Left ventricle myocardium superior (tissue), 1 donor: ENCODE measurements at regions not wholly inside any gene's neighbourhood (a gene's known extent, or its start where the extent isn't known, plus 50 kb on each side); places are given as distances from the start of the nearest gene placed in this dataset.
"Not testable (repeated sequence)": the region's sequence is repeated elsewhere in the genome, so short reads cannot be mapped to it uniquely, and the experiment has no call there.

Experiments
- ATAC-seq: fragments of 200-7000 bp; cut with Tn5 transposase; one replicate; pipeline ENCODE4 v1.9.1; 2020; ENCODE audit warnings: mild to moderate bottlenecking, moderate library complexity
- DNase-seq: peaks from one replicate; pipeline ENCODE4 v3.0.0-alpha.2; 2020
- intact Hi-C: fragments of 100-400 bp; cut with micrococcal nuclease; formaldehyde crosslinking; loops from one replicate; pipeline ENCODE4 v1.11.0; 2022
- donor health status: DM: no; HTN: yes; CAD: no; lungs with severe emphysema.

DNA sequence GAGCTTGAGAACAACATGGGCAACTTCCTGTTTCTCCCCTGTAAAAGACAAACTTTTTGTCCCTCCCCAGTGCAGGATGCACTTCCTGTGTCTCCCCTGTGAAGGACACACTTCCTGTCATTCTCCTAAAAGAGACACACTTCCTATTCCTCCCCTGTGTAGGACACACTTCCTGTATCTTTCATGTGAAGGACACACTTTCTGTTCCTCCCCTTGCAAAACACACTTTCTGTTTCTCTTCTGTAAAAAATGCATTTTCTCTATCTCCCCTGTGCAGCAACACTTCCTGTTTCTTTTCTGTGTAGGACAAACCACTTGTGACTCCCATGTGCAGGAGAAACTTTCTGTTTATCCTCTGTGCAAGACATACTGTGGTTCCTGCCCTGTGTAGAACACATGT is 488.6 kb upstream of the USP9Y start:
- ATAC-seq, result no peak
- no peak for DNase-seq
- intact Hi-C loops, result no loop called here

GRCh38 chrY:12215564-12216022 is 485.4 kb upstream of the USP9Y start:
- no peak for DNase-seq
- intact Hi-C loops, result no loop called here
- ATAC-seq, result no peak

DNA sequence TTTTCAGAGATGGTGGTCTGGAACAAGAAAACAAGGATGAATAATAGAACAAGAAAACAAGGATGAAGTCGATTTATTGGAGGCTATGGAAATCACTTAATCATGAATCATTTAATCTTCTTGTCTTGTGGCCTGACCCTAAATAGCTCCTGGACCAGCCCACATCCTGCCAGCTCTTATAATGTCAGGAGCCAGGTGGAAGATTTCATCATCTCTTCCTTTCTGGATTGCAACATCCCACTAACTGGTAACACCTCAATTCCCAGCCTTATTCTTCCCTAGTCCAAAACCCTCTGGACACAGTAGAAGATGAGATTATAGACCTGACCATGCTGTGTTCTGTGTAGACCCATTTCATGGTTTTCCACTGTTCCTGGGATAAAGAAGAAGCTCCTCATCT is 470.1 kb upstream of the USP9Y start:
- intact Hi-C loops, result no loop called here
- ATAC-seq (no peak), DNase-seq (no peak)

GRCh38 chrY:12236399-12236798 is 464.6 kb upstream of the USP9Y start:
- intact Hi-C loops, result no loop called here
- DNase-seq, result no peak
- no peak for ATAC-seq

- DNase-seq, intact Hi-C loops, ATAC-seq: not testable (repeated sequence)
Observed at GRCh38 chrY:12240326-12240725, 460.7 kb upstream of the USP9Y start.

GRCh38 chrY:12244146-12244545 is 456.9 kb upstream of the USP9Y start:
- DNase-seq (no peak), ATAC-seq (no peak)
- intact Hi-C loops, result no loop called here

DNA sequence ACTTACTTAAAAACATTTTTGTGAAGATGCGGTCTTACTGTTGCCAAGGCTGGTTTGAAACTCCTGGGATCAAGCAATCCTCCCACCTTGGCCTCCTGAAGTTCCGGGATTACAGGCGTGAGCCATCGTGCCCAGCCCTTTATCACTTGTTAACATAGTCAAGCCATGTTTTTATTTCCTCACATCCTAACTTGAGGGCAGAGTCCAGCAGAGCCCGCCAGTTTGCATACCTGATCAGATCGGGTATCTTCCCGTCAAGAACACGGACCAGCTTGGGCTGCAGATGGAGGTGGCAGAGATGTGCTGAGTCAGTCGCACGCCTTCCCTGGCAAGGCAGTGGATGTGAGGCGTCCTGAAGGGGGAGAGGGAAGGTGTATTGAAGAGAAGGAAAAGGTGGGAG is 447.3 kb upstream of the USP9Y start:
- intact Hi-C loops, result no loop called here
- DNase-seq (no peak), ATAC-seq (no peak)

DNA sequence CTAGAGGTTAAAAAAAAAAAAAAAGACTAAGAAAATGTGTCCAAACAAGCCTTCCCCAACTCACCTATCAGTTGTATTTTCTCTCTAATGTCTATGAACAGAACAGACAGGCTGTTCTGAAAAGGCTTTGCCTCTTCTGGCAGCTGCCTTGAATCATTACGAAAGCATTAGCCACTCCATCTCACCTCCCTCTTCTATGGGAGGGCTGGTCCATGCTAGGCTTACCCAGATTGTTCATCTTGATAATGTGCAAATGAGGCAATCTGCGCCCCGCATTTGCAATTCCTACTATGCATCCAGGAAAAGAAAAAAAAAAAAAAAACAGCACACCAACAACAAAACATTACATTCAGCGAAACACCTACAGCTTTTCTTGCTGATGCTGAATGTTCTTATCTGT is 429.9 kb upstream of the USP9Y start:
- ATAC-seq (no peak), DNase-seq (no peak)
- intact Hi-C loops, result no loop called here

GRCh38 chrY:12285608-12286007 is 415.4 kb upstream of the USP9Y start:
- intact Hi-C loops, result no loop called here
- ATAC-seq, result no peak
- no peak for DNase-seq

DNA sequence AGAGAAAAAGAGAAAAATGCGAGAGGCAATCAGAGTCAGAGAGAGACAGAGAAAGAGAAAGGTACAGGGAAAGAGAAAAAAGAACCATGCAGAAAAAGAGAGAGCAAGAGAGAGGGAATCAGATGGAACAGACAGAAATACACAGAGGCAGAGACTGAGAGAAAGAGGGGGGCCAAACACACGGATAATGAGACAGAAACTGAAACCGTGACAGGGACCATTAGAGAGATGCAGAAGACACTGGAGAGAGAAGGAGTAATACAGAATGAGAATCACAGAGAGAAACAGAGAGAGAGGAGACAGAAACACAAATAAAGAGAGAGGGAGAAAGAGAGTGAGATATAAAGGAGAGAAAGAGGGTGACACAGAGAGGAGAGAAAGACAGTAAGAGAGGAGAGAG is 412.1 kb upstream of the USP9Y start:
- intact Hi-C loops, result no loop called here
- ATAC-seq, result no peak
- no peak for DNase-seq

- DNase-seq (no peak), ATAC-seq (no peak)
- intact Hi-C loops, result no loop called here
Observed at GRCh38 chrY:12289415-12289814, 411.6 kb upstream of the USP9Y start.

GRCh38 chrY:12292542-12292941 is 408.5 kb upstream of the USP9Y start:
- ATAC-seq (no peak), DNase-seq (no peak)
- intact Hi-C loops, result no loop called here

- DNase-seq (no peak), ATAC-seq (no peak)
- intact Hi-C loops, result no loop called here
Observed at GRCh38 chrY:12296460-12296859, 404.6 kb upstream of the USP9Y start.

- intact Hi-C loops, DNase-seq, ATAC-seq: not testable (repeated sequence)
Observed at GRCh38 chrY:12299796-12300195, 401.2 kb upstream of the USP9Y start.

GRCh38 chrY:12303464-12303863 is 397.6 kb upstream of the USP9Y start:
- intact Hi-C loops, result no loop called here
- DNase-seq, result no peak
- no peak for ATAC-seq

DNA sequence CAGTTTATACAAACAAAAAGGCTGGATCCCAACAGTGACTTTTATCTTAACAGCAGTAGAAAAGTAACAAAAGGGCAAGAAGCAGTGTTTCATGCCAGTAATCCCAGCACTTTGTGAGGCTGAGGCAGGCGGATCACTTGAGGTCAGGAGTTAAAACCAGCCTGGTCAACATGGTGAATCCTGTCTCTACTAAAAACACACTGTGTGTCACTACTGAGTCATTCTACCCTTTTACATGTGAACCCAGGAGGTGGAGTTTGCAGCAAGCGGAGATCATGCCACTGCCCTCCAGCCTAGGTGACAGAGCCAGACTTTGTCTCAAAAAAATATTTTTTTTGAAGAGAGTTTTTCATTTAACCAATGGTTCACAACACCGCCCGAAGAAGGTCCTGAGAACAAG is 395.6 kb upstream of the USP9Y start:
- DNase-seq (no peak), ATAC-seq (no peak)
- intact Hi-C loops, result no loop called here

DNA sequence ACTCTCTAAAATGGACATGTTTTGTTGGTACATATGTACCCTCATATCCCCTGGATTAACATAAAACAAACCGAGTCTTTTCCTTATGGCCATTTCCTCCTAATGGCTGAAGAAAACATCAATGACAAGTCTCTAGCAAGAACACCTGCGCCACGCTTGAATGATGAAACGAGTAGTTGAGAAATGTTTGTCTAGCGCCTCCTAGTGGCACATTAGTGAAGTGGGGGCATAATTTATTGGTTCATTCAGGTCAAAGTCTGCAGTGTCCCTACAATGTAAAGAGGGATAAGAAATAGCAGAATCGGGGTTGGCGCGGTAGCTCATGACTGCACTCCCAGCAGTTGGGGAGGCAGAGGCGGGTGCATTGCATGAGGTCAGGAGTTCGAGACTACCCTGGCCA is 391.8 kb upstream of the USP9Y start:
- DNase-seq (no peak), ATAC-seq (no peak)
- intact Hi-C loops, result no loop called here

GRCh38 chrY:12310832-12311231 is 390.2 kb upstream of the USP9Y start:
- ATAC-seq, result no peak
- no peak for DNase-seq
- intact Hi-C loops, result no loop called here

- intact Hi-C loops, result no loop called here
- DNase-seq, result peak; percentile 24
- peak; percentile 57 for ATAC-seq
Observed at GRCh38 chrY:12327751-12328150, 373.3 kb upstream of the USP9Y start.

GRCh38 chrY:12331917-12332316 is 369.1 kb upstream of the USP9Y start:
- intact Hi-C loops, DNase-seq, ATAC-seq: not testable (repeated sequence)

DNA sequence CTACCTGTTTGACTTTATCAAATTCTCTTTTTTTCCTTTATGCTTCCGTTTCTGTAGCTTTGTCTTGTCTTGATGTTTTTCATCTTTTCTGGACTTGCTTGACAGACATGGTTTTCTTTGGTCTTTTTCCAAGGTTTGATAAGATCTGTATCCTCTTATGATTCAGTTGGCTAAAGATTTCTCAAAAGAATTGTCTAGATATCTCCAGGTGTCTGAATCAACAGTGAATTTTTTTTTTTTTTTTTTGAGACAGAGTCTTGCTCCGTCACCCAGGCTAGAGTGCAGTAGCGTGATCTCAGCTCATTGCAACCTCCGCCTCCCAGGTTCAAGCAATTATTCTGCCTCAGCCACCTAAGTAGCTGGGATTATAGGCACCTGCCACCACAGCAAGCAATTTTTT is 357.8 kb upstream of the USP9Y start:
- intact Hi-C loops, result no loop called here
- DNase-seq, result no peak

DNA sequence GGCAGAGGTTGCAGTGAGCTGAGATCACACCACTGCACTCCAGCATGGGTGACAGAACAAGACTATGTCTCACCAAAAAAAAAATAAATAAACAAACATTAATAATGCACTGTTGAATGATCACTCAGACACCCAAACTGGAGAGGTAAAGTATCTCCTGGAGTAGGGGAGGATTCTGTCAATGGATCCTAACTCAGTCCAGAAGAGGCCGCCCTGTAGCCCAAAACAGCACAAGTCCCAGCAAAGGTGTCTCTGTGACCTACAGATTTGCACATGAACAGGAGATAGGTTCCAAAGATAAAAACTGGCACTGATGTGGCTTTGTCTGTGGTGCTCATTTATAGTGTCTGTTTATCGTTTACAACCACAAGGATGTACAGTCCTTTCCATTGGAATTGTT is 352.9 kb upstream of the USP9Y start:
- ATAC-seq (no peak), DNase-seq (no peak)
- intact Hi-C loops, result no loop called here

More for the DNA sequence above, 357.8 kb upstream of the USP9Y start:
- no peak for ATAC-seq
